GM19351 (cell line): ENCODE measurements at regions not wholly inside any gene's neighbourhood (a gene's known extent, or its start where the extent isn't known, plus 50 kb on each side); places are given as distances from the start of the nearest gene placed in this dataset.
"Not testable (repeated sequence)": the region's sequence is repeated elsewhere in the genome, so short reads cannot be mapped to it uniquely, and the experiment has no call there.

Source experiments
- ATAC-seq: cut with Tn5 transposase; IDR thresholded peaks from one replicate; pipeline ENCODE4 v1.9.1; 2021; ENCODE audit warnings: mild to moderate bottlenecking, moderate library complexity; ENCODE audit not compliant: unreplicated experiment

DNA sequence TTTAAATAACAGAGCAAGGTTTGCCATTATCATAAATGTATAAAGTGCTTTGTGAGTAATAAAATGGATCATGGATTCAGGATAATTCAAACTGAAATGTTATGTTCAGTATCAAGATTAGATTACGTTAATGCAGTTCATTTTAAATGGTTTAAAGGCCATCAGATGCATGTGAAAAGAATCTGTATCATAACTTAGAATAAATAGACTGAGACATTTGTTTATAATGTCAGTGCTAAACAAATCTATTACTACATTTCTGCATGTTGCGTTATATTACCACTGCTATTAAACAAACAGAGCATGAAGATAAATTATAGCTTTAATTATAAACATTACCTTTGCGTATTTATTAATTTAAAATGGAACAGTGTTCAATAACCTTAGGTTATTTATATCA is 160.2 kb downstream of the TOX3 start:
- no peak for ATAC-seq

DNA sequence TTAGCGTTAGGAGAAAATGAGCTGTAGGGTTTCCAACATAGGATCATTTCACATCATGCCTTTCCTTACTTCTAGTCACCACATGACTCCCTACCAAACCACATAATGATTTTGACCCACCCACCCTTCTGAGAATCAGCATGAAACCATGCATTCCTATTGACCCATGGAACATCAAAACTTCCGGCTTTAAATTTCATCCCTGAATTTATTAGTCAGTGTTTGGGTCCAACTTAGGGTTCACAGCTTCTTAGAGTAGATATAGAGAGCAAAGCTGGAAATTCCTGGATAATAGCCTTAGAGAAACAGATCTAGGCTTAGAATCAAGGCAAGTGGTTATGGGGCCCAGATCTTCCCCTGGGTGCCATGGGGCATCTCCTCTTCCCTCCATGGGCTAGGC is 162.6 kb downstream of the TOX3 start:
- ATAC-seq, result no peak

DNA sequence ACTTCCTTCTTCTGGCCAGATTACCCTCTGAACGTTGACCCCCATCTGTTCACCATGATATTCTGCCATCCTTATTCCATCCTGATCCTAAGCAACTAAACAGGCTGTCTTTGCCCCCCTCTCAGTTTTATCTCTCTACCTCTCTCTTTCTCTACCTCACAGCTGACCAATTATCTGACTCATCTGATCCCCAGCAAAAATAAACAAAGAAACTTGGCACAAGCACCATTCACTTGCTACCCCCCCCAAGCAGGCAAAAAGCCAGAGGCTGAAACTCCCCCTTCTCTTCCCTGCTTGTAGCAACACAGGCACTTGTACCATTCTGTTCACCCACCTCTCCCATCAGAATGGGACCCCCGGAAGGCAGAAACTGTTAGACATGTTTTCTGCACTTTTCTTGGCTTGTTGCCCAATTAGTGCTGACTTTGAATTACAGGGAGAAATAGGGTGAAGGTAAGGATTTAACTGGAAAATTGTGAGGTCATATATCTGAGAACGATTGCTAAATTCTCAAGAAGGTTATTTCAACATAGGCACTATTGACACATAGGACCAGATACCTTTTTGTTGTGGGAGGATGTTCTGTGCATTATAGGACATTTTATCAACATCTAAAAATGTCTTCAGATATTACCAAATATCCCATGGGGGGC is 163.2 kb downstream of the TOX3 start:
- no peak for ATAC-seq

DNA sequence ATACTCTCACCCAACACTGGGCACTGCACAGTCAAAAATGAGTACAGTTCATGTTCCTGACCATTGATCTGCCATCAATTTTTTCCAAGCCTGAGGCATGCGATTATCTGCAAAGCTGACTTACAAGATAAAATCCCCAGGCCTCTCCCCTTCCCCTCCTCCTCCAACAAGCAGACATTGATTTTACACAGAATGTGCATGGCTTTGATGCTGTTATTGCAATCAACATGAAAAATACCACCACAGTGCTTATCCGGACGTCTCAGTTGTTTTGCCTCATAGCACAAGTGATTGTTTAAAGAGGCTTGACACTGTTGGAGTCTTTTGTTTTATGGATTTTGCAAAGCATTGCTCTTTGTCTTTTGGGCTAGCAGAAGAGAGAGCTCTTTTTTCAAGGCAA is 163.8 kb downstream of the TOX3 start:
- ATAC-seq, result no peak

DNA sequence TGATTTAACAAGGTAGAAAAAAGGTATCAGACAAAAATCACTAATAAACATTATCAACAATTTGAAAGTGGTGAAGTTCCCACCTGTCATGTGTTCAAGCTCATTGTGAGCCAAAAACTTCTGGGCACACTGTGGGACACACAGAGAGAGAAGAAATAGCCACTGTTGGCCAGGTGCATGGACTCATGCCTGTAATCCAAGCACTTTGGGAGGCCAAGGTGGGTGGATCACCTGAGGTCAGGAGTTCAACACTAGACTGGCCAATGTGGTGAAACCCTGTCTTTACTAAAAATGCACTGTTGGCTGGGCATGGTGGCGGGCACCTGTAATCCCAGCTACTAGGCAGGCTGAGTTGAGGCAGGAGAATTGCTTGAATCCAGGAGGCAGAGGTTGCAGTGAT is 167.4 kb downstream of the TOX3 start:
- no peak for ATAC-seq

DNA sequence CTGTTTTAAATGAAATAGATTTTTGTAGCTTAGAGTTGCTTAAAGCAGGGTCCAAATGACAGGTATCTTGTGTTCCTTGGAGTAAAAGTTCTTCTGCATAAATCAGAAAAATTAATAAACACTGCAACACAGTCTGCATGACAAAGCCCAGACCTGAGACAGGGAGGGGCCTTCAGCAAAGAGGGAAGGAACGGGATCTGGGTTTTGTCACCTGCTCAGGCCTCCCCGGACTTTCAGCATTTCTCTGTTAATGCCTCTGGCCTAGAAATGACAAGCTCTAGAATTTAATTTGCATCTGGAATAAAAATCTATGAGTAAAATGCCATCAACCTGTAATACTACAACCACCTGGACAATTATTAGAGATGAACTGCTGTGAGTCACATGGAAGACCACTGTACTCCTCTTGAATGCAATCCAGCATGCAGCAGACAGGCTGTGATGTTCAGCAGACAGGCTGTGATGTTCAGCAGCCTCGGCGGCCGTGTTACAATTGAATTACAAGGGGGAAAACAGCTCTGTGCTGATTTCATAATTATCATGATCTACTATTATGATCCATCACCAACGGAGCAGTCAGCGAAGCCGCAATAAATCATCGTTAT is 170.2 kb downstream of the TOX3 start:
- ATAC-seq, result no peak

DNA sequence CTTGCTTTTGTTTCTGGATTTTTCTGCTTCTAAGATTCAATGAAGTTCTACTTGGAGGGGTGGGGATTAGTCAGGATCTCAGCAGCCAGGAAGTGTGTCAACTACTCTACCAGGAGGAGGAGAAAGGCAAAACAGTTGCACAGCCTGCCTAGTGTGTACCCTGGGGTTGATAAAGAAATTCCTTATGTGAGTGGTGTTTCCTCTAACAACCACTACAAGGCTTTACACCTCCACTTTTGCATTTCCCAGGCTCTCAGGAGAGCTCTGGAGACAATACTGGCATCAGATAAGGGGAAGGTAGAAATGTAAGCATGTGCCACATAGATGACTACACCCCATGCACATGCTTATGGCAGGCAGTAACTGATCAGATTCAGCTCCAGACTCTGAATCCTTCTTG is 174.6 kb downstream of the TOX3 start:
- ATAC-seq, result no peak

DNA sequence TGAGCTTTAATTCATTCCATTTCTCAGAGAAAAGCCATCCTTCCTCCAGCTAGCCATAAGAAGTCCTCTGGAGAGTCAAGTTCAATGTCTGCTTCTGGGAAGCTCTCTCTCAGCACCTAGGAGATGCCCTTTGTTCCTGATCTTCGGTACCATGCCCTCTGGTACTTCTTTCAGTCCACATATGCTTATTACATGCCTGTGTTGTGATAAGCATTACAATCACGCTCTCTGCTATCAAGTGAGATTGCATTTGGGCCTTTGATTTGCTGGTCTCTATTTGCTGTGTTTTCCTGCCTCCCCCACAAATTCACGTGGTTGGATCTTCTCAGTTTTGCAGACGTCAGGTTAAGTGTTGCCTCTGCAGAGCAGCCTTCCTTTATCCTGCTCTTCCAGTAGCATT is 178.1 kb downstream of the TOX3 start:
- ATAC-seq, result no peak

DNA sequence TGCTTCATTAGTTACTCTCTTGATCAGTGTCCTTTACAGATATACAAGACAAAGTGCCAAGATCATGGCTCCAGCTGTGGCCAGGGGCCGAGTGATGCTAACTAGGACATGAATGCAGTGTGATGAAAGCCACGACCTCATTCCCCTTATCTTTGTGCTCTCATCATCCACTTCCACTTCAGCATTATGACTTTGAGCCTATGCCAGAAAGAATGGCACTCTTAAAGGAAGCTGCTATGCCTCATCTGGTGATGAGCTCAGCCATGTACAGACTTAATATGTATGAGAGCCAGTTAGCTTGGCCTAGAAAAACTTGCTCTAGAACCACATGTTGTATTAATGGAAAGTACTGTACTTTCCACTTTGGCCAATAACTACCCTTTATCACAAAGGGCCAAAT is 179.1 kb downstream of the TOX3 start:
- no peak for ATAC-seq

DNA sequence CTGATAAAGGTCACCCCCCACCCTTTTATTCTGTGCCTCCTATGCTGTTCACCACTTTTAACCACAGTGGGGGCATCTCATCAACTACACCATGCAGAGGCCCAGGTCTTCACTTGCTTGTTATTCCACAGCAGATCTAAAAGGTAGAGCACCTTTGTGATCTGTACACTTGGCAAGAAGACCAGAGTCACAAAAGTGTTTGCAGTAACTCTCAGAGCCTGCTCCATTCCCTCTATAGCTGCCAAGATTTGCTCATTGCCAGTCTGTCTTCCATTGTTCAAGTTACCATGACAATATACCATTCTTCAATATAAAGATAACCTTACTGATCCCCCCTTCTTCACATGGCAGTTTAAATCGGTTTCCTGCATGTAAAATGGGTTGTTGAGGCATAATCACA is 180.0 kb downstream of the TOX3 start:
- ATAC-seq, result no peak

DNA sequence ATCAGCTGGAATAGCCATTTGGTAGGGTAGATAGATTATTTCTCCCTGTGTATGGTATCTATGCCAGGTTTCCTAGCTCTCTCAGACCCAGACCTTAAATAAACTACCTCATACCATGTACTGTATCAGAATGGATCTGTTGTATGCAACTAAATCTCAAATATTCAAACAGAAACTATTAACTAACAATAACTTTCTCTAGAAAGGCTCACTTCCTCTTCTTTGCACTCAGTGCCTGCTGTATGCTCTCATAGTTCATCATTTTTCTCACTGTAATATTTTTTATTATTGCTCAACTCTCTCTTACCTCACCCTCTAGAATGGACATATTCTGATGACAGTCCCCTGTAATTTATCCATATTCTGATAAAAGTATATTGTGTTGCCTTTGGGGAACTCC is 182.4 kb downstream of the TOX3 start:
- no peak for ATAC-seq

DNA sequence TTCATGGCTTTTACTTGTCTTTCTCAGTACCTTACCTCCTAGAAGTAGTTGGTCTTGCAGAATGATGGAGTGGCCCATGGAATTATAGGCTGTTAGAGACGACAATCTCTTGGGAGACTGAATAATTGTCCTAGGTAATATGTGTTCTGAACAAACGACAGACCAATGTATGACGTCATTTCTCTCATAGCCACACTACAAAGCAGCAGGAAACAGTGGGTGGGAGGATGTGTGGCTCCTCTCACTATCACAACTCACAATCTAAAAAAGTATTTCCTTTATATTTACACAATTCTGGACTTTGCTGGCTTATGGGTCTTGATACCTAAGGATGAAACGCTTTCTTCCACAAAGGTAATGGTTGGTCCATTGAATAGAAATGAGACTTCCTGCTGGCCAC is 183.9 kb downstream of the TOX3 start:
- no peak for ATAC-seq

DNA sequence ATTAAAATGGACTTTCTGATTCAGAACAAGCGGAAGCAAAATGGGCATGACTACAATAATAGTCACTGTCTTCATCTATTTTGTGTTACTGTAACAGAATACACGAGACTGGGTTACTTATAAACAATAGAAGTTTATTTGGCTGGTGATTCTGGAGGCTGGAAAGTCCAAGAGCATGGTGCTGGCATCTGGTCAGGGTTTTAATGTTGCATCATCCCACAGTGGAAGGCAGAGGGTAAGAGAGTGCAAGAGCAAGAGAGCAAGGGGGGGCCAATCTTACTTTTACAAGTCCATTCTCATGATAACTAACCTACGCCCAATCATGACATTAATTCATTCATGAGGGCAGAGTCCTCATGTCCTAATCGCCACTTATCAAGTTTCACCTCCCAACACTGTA is 189.2 kb downstream of the TOX3 start:
- no peak for ATAC-seq

DNA sequence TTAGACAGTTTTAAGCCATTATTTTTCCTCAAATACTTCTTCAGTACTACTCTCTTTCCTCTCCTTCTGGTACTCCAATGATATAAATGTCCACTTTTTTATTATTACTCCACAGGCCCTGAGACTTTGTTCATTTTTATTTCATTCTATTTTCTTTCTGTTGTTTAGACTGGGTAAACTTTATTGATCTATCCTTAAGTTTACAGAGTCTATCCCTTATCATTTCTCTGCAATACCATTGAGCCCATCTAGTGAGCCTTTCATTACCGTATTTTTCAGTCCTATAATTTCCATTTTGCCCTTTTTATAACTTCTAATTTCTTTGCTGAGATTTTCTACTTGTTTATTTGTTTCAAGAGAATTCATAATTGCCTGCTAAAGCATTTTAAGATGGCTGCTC is 193.7 kb downstream of the TOX3 start:
- no peak for ATAC-seq

DNA sequence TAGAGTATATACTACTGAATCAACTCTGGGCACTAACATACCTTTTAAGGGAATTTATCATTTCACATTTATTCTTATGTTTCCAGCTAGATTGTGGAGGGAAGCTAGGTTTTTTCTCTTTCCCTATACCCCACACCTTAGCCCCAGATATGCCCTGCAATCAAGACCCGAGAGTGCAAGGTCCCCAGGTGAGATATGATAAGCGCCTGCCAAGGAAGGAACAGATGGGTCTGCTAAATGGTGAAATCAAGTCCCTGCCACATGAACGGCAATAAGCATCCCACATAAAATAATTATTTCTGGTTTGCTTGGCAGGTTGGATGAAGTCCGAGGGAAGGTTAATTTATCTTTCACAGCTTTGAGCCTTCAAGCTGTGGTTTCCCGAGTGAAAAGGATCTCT is 195.5 kb downstream of the TOX3 start:
- ATAC-seq, result no peak

DNA sequence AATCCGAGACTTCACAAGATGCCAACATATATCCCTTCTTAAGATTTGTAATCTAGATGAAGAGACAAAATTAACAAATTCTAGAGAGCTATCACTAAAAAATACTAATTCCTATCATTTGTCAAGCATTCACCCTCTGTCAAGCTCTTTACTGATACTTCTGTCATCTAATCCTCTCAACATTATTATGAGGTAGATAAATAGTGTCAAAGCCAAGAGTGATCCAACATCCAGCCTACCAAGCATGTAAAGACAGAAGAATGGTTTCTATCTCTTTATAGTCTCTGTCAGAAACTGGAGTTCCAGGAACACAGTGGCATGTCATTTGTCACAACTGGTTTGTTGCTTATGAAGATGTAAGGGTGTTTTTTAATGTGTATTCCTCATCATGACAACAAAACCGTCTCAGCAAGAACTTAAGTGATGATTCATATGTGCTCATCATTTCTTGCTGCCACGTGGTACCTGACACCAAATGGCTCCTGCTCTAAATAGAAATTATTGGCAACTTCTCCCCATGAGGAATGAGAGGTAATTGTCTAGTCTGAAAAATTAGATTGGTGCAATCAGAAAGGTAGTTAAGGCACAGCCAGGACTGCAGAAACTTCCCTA is 196.8 kb downstream of the TOX3 start:
- ATAC-seq, result no peak

DNA sequence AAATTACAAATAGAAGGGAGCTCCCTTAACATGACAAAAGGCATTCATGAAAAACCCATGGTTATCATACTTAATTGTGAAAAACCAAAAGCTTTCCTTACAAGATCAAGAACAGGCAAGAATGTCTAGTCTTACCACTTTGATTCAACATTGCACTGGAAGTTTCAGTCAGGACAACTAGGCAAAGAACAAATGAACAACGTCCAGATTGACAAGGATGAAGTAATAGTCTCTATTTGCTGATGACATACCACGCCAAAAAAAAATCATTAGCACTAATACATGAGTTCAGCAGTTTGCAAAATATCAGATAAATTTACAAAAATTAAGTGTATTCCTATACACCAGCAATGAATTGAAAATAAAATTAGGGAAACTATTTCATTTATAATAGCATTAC is 200.2 kb downstream of the TOX3 start:
- no peak for ATAC-seq

DNA sequence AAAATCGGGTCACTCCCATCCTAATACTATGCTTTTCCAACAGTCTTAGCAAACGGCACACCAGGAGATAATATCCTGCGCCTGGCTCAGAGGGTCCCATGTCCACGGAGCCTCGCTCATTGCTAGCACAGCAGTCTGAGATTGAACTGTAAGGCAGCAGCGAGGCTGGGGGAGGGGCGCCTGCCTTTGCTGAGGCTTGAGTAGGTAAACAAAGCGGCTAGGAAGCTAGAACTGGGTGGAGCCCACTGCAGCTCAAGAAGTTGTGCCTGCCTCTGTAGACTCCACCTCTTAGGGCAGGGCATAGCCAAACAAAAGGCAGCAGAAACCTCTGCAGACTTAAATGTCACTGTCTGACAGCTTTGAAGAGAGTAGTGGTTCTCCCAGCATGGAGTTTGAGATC is 213.3 kb downstream of the TOX3 start:
- not testable (repeated sequence) for ATAC-seq

DNA sequence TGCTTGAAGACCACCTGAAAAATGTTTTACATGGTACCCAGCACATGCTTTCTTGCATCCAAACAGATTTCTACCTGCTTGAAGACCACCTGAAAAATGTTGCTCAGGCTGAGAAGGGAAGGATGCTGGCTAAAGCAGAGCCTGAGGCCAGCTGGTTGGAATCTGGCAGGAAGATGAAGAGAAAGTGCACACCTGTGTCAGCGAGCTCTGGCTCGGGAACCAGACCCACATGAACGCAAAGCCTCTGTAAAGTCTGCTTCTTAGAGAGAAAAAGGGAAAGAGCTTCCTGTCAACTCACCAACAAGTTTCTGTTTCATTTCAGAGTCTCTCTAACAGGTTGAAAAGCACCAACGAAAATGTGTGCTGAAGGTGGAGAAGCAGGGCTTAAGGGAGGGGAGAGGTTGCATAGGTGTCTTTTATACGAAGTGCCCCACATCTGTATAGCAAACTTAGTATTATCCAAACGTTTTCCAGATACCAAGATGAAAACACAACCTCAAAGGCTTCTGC is 226.0 kb downstream of the TOX3 start:
- no peak for ATAC-seq

DNA sequence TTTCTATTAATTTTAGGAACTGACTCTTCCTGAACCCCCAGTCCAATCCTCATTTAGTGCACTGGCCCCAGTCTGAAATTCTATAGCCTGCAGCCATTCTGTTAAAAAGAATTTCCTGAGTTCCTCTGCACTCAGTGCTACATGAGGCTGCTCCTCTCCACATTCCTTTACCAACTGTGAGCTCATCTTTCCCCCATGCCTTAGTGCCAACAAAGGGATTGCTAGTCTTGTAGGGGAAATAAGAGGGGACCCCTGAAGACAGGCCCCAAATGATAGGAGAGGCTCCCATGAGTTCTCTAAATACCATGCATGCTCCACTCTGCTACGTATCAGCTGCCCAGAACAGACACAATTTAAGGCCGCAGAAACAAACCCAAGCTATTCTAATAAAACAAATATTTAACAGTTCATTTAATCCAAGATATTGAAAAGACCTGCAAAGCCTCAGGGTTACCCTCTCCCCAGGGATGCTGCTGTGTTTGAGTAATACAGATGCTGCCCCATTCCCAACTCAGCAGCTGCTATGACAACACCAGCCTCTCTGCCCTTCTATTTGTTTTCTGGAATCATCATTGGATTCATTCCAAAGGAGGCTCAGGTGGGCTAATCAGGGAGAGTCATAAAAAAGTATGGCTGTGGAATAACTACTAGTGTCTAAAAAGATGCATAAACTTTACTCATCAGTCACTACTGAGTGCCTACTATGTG is 228.5 kb downstream of the TOX3 start:
- no peak for ATAC-seq

DNA sequence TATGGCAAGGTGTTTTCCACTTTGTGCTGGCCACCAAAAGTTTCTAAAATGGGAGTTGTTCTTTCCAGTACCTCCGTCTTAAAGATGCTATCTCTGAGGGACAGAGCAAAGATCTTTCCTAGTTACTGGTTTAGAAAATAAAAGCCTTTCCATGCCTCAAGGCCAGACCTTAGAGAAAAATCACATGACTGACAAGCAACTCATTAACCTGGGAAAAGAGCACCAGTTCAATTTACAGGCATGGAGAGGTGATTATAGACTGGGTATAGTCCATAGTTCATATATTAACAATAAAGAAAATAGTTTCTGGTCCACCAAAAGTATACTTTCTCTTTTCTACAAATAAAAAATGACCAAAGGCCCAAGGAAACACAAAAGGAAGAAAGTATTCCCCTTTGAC is 230.7 kb downstream of the TOX3 start:
- ATAC-seq, result no peak

DNA sequence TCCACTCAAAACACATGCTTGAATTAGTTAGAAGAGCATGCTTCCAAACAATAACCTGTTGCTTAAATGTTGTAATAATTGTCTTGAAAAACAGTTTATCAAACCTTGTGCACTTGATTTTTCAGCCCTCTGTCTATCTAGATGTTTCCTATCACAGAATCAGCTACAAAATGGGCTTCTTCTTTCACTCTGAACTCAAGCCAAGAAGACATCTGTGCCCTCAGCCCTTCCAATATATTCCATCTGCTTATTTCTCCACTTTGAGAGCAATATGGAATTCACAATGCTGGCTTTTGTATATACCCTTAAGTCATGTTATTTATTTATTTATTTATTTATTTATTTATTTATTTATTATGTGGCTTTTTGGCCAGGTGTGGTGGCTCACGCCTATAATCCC is 234.2 kb downstream of the TOX3 start:
- ATAC-seq, result no peak
